ENCODE measurements at regions not wholly inside any gene's neighbourhood (a gene's known extent, or its start where the extent isn't known, plus 50 kb on each side); places are given as distances from the start of the nearest gene placed in this dataset.

DNA sequence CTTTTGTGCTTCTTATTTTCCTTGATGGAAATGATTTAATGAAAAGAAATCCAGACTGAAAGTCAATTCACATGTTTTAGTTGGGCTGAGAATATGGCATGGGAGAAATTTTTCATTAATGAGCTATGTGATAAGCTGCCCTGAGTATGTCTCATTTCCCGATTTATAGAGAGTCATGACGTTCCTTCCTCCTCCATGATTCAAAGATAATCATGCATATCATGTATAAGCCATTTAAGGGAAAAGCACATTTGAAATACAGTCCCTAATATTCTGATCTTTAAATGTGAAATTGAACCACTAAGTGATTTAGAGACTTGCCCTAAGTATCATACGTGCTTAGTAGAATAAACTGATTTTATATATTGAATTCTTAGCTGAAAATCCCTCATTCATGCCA lies 840.9 kb downstream of the PCDH17 start:
- Histone ChIP-seq H3K27ac (ENCODE audit: low read depth in 2 of 2, low read length in 1 of 2) (no peak overlapping the region), H3K27me3 (ENCODE audit: insufficient read depth) (no peaks in the 10 kb centered on the region), H3K36me3 (replicated peaks in 1 of 2; ENCODE audit: control insufficient read depth in 1 of 2, insufficient read depth in 2 of 2, low read length in 1 of 2) (no peaks in the 10 kb centered on the region), H3K79me2 (ENCODE audit: insufficient read depth) (no peaks in the 10 kb centered on the region), H3K4me1 (ENCODE audit: control insufficient read depth in 1 of 2, insufficient read depth in 2 of 2, low read depth in 1 of 2, low read length in 1 of 2) (no peaks in the 10 kb centered on the region), H3K9me2 (no peaks in the 10 kb centered on the region), H3F3A (replicated peaks; ENCODE audit: insufficient read depth) (no peaks in the 10 kb centered on the region), H4K20me1 (ENCODE audit: insufficient read depth) (no peaks in the 10 kb centered on the region), H2AFZ (ENCODE audit: low read depth) (no peak overlapping the region), H3K9me3 (no peaks in the 10 kb centered on the region), H3K4me2 (no peak overlapping the region), H3K9ac (no peak overlapping the region), H3K4me3 (ENCODE audit: low read depth in 2 of 2, low read length in 1 of 2) (no peak overlapping the region)
- DNase-seq, result no peak
- CTCF ChIA-PET, result no interaction called here
- POLR2A ChIA-PET, result no interaction called here
- WGBS (ENCODE audit: low lambda C conversion rate), result 44% methylated on average over 3 of the region's 3 CpGs
- no peak for TF ChIP-seq FOSL2 (IDR thresholded peaks at IDR 0.05; ENCODE audit: borderline replicate concordance, low read depth)
- no peak for TF ChIP-seq TEAD4 (IDR thresholded peaks at IDR 0.05; ENCODE audit: borderline replicate concordance, insufficient read depth)
- no peak for TF ChIP-seq CTCF (IDR thresholded peaks at IDR 0.05)
- no peak for TF ChIP-seq MAX (IDR thresholded peaks at IDR 0.05; ENCODE audit: low read depth)
- TF ChIP-seq USF2 (IDR thresholded peaks at IDR 0.05; ENCODE audit: borderline replicate concordance, low read depth, low read length), result no peak
- TF ChIP-seq REST (IDR thresholded peaks at IDR 0.05; ENCODE audit: low read depth, low read length), result no peak
- TF ChIP-seq FOXJ3 (CRISPR knock-in tag; IDR thresholded peaks at IDR 0.05), result no peak
- no peak for TF ChIP-seq YY1 (IDR thresholded peaks at IDR 0.05; ENCODE audit: low read depth)
- TF ChIP-seq RCOR1 (IDR thresholded peaks at IDR 0.05; ENCODE audit: low read length), result no peak
- TF ChIP-seq RFX5 (IDR thresholded peaks at IDR 0.05; ENCODE audit: low read length), result no peak
- no peak for TF ChIP-seq MEF2A (IDR thresholded peaks at IDR 0.05; ENCODE audit: borderline replicate concordance, low read depth)
- TF ChIP-seq USF1 (IDR thresholded peaks at IDR 0.05; ENCODE audit: borderline replicate concordance, low read depth), result no peak
- TF ChIP-seq NRF1 (IDR thresholded peaks at IDR 0.05; ENCODE audit: low read depth, low read length), result no peak
- no peak for TF ChIP-seq TCF12 (IDR thresholded peaks at IDR 0.05)
- no peak for TF ChIP-seq RAD21 (IDR thresholded peaks at IDR 0.05; ENCODE audit: low read length)
- TF ChIP-seq PBX3 (IDR thresholded peaks at IDR 0.05), result no peak
- no peak for TF ChIP-seq JUND (IDR thresholded peaks at IDR 0.05)
- no peak for TF ChIP-seq EZH2phosphoT487 (IDR thresholded peaks at IDR 0.05; ENCODE audit: borderline replicate concordance, low read depth)
- TF ChIP-seq ELF1 (IDR thresholded peaks at IDR 0.05), result no peak
